SK-N-MC (cell line): ENCODE measurements at regions not wholly inside any gene's neighbourhood (a gene's known extent, or its start where the extent isn't known, plus 50 kb on each side); places are given as distances from the start of the nearest gene placed in this dataset.

Experiments
- DNase-seq: peaks from one replicate; pipeline ENCODE4 v3.0.0-alpha.2; 2011; ENCODE audit warnings: low read depth, low spot score
- H3K27ac ChIP-seq: fragments of 200-600 bp; sonication (generic); 2 replicates; pipeline ENCODE4 v1.5.1; 2016; ENCODE audit warnings: mixed run types
- H3K36me3 ChIP-seq: fragments of 200-600 bp; sonication (generic); 2 replicates; pipeline ENCODE4 v1.6.1; 2017; ENCODE audit warnings: antibody characterized with exemption, low read length, mixed read lengths; ENCODE audit not compliant: insufficient read depth
- H3K4me3 ChIP-seq: fragments of 200-600 bp; sonication (generic); 2 replicates; pipeline ENCODE4 v1.5.1; 2016
- H3K9ac ChIP-seq: fragments of 200-600 bp; sonication (generic); 2 replicates; pipeline ENCODE4 v1.8.0; 2017; ENCODE audit warnings: mixed run types, mixed read lengths; ENCODE audit not compliant: insufficient read length
- H3K9me3 ChIP-seq: fragments of 200-600 bp; sonication (generic); 2 replicates; pipeline ENCODE4 v1.6.1; 2017; ENCODE audit warnings: low read depth, mild to moderate bottlenecking, antibody characterized with exemption, low read length, moderate library complexity, mixed read lengths
- EZH2 ChIP-seq: fragments of 200-600 bp; sonication (generic); IDR thresholded peaks from one replicate; pipeline ENCODE4 v1.6.1; 2017; ENCODE audit warnings: antibody characterized with exemption
- FOXP2 ChIP-seq: optimal IDR thresholded peaks from 2 replicates; pipeline ENCODE3; 2011; ENCODE audit warnings: mild to moderate bottlenecking, moderate library complexity; ENCODE audit not compliant: insufficient read depth; ENCODE audit errors: extremely low read length, control extremely low read depth
- POLR2AphosphoS5 ChIP-seq: IDR thresholded peaks from 2 replicates; pipeline ENCODE4 v1.6.1; 2012; ENCODE audit warnings: mild to moderate bottlenecking, low read depth, low read length, borderline replicate concordance

DNA sequence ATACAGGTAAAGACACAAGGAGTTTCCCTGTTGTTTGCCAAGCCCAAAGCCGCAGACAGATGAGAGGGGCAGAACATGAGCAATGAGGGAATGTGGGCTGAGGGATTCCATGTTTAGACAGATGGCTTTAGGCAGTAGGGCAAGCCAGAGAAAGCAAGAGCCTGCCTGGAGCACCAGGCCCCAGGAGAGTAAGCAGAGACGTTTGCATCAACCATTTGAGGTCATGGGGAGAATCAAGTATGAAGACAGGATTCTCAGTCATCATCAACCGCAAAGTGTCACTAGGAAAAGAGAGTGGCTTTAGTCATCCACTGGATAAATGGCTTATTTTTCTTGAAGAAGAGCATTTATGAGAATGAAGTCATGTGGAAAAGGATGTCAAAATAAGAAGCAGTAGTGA lies 184.7 kb downstream of the COG6 start:
- DNase-seq = no peak
- H3K36me3 ChIP-seq = no peaks in the 10 kb centered on the region
- H3K27ac ChIP-seq = no peak overlapping the region
- H3K9me3 ChIP-seq = no peaks in the 10 kb centered on the region
- no peak for TF ChIP-seq FOXP2
- no peak for TF ChIP-seq EZH2
- no peak for TF ChIP-seq POLR2AphosphoS5
- H3K4me3 ChIP-seq = no peak overlapping the region
- H3K9ac ChIP-seq = no peak overlapping the region

GRCh38 chr13:39847336-39847735 lies 191.9 kb downstream of the COG6 start:
- no peak overlapping the region for H3K9ac ChIP-seq
- H3K36me3 ChIP-seq = no peaks in the 10 kb centered on the region
- H3K27ac ChIP-seq = no peak overlapping the region
- no peak for DNase-seq
- no peaks in the 10 kb centered on the region for H3K9me3 ChIP-seq
- H3K4me3 ChIP-seq = no peak overlapping the region
- TF ChIP-seq EZH2 (no peak), FOXP2 (no peak)

DNA sequence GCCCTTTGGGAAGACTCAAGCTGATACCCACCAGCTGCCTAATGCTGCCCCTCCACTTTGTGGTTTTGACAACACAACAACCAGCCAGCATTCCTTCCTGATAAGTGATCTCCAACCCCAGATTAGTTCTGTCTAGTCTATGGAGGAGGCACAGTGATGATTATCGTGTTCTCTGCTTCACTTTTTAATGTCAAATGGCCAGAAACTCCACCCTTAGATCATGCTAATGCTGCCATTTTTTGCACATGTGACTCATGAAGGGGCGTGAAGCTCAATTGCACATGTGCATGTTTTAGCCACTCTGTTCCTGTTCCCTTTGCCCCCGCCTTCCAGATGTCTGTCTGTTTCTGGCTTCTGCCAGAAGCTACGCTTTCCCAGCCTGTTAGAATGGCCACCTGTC lies 199.8 kb downstream of the COG6 start:
- Histone ChIP-seq H3K9me3 (no peaks in the 10 kb centered on the region), H3K36me3 (no peaks in the 10 kb centered on the region), H3K9ac (no peak overlapping the region), H3K27ac (no peak overlapping the region), H3K4me3 (no peak overlapping the region)
- no peak for TF ChIP-seq EZH2
- no peak for TF ChIP-seq FOXP2
- no peak for TF ChIP-seq POLR2AphosphoS5
- DNase-seq = no peak

DNA sequence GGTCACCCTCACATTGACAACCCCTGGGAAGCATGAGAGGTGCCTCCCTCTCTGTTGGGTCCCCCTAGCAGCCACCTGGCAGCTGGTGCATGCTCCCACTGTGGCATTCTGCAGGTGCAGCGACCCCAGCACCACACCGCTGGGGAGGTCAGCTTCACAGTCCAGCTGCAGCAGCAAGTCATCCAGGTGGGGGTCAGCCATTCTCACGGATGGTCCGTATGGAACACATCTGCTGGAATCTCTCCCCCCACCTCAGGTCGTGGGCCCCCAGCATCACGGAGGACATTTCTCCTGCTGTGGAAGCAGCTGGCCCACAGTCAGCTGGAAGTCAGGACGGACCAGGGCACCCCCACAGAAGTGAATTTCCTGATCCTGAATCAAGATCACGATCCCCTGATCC lies 201.3 kb downstream of the COG6 start:
- Histone ChIP-seq H3K36me3 (no peaks in the 10 kb centered on the region), H3K27ac (no peak overlapping the region), H3K9ac (no peak overlapping the region), H3K4me3 (no peak overlapping the region), H3K9me3 (no peaks in the 10 kb centered on the region)
- TF ChIP-seq FOXP2 (no peak), POLR2AphosphoS5 (no peak), EZH2 (no peak)
- DNase-seq = no peak

GRCh38 chr13:39858794-39859193 lies 203.3 kb downstream of the COG6 start:
- Histone ChIP-seq H3K9ac (no peak overlapping the region), H3K9me3 (no peaks in the 10 kb centered on the region), H3K27ac (no peak overlapping the region), H3K4me3 (no peak overlapping the region), H3K36me3 (no peaks in the 10 kb centered on the region)
- no peak for DNase-seq
- TF ChIP-seq POLR2AphosphoS5 (no peak), FOXP2 (no peak), EZH2 (no peak)

DNA sequence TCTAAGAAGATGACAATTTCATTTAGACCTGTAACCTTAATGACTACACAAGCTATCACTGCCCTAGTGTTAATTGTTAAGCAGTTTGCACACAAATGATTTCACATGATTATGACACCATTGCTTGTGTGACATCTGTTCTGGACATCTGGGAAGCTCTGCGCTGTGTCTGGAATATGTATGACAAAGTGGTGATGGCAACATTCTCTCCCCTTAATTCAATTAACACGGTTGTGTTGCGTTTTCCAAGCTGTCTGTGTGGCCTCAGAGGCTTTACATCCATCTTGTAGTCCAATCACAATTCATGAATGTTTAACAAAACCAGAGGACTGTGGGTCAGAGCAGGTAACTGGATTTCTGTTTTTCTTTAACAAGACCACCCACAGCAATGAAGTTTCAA lies 204.4 kb downstream of the COG6 start:
- H3K36me3 ChIP-seq = no peaks in the 10 kb centered on the region
- no peaks in the 10 kb centered on the region for H3K9me3 ChIP-seq
- TF ChIP-seq POLR2AphosphoS5 = no peak
- no peak for TF ChIP-seq FOXP2
- TF ChIP-seq EZH2 = no peak
- H3K9ac ChIP-seq = no peak overlapping the region
- no peak for DNase-seq
- no peak overlapping the region for H3K27ac ChIP-seq
- no peak overlapping the region for H3K4me3 ChIP-seq

DNA sequence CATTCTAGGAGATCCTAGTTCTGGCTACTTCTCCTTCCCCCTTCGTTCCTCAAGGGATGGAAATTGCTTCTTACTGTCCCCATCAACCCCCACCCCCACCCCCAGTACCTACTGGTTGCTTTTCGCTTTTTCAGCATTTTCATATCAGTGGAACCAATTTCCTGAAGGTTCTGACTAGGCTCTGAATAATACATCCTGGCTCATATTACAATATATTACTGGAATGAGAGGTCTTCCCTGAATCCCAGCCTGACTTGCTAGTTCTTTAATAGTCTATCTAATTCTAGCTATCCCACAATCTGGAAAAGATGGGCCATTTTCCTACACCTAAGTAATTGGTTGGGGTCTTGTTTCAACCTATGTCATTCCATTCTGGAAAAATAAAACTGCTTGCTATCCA lies 207.4 kb downstream of the COG6 start:
- TF ChIP-seq FOXP2 = no peak
- no peak for TF ChIP-seq EZH2
- no peak for TF ChIP-seq POLR2AphosphoS5
- DNase-seq = no peak
- Histone ChIP-seq H3K9me3 (no peaks in the 10 kb centered on the region), H3K4me3 (no peak overlapping the region), H3K9ac (no peak overlapping the region), H3K36me3 (no peaks in the 10 kb centered on the region), H3K27ac (no peak overlapping the region)

- no peaks in the 10 kb centered on the region for H3K9me3 ChIP-seq
- no peak overlapping the region for H3K4me3 ChIP-seq
- H3K27ac ChIP-seq = no peak overlapping the region
- H3K9ac ChIP-seq = no peak overlapping the region
- TF ChIP-seq EZH2 = no peak
- TF ChIP-seq POLR2AphosphoS5 = no peak
- no peak for TF ChIP-seq FOXP2
- DNase-seq = no peak
- H3K36me3 ChIP-seq = no peaks in the 10 kb centered on the region
Measured at GRCh38 chr13:39864221-39864620, 208.8 kb downstream of the COG6 start.

- Histone ChIP-seq H3K27ac (no peak overlapping the region), H3K36me3 (no peaks in the 10 kb centered on the region), H3K9ac (no peak overlapping the region), H3K9me3 (no peaks in the 10 kb centered on the region), H3K4me3 (no peak overlapping the region)
- no peak for DNase-seq
- TF ChIP-seq POLR2AphosphoS5 (no peak), FOXP2 (no peak), EZH2 (no peak)
Measured at GRCh38 chr13:39866722-39867121, 211.3 kb downstream of the COG6 start.
